Glomerular visceral epithelial cell (primary cell): ENCODE measurements at regions not wholly inside any gene's neighbourhood (a gene's known extent, or its start where the extent isn't known, plus 50 kb on each side); places are given as distances from the start of the nearest gene placed in this dataset.

Source experiments
- DNase-seq: peaks from one replicate; pipeline ENCODE4 v3.0.0-alpha.2; 2016; ENCODE audit errors: extremely low spot score

GRCh38 chr2:122389694-122390093 is 634.2 kb downstream of the TSN start:
- no peak for DNase-seq

GRCh38 chr2:122390406-122390805 is 635.0 kb downstream of the TSN start:
- no peak for DNase-seq

- DNase-seq: no peak
Measured at GRCh38 chr2:122391726-122392125, 636.3 kb downstream of the TSN start.

- no peak for DNase-seq
Measured at GRCh38 chr2:122395687-122396086, 640.2 kb downstream of the TSN start.

- DNase-seq: no peak
Measured at GRCh38 chr2:122411231-122411630, 655.8 kb downstream of the TSN start.

GRCh38 chr2:122412360-122412759 is 656.9 kb downstream of the TSN start:
- DNase-seq: no peak

- DNase-seq: no peak
Measured at GRCh38 chr2:122414902-122415301, 659.5 kb downstream of the TSN start.

- DNase-seq: no peak
Measured at GRCh38 chr2:122417114-122417513, 661.7 kb downstream of the TSN start.

- no peak for DNase-seq
Measured at GRCh38 chr2:122421775-122422174, 666.3 kb downstream of the TSN start.

GRCh38 chr2:122422384-122422991 is 667.0 kb downstream of the TSN start:
- no peak for DNase-seq

- DNase-seq: no peak
Measured at GRCh38 chr2:122423934-122424333, 668.5 kb downstream of the TSN start.

- DNase-seq: peak; percentile 2
Measured at GRCh38 chr2:122433123-122433754, 677.8 kb downstream of the TSN start.

- no peak for DNase-seq
Measured at GRCh38 chr2:122445003-122445402, 689.6 kb downstream of the TSN start.

GRCh38 chr2:122446761-122447160 is 691.3 kb downstream of the TSN start:
- no peak for DNase-seq

- DNase-seq: no peak
Measured at GRCh38 chr2:122447237-122447636, 691.8 kb downstream of the TSN start.

- no peak for DNase-seq
Measured at GRCh38 chr2:122451040-122451439, 695.6 kb downstream of the TSN start.

GRCh38 chr2:122451697-122452096 is 696.2 kb downstream of the TSN start:
- no peak for DNase-seq

- DNase-seq: no peak
Measured at GRCh38 chr2:122469147-122469546, 713.7 kb downstream of the TSN start.

GRCh38 chr2:122471753-122472152 is 716.3 kb downstream of the TSN start:
- no peak for DNase-seq

- DNase-seq: no peak
Measured at GRCh38 chr2:122478117-122478516, 722.7 kb downstream of the TSN start.

GRCh38 chr2:122478771-122479170 is 723.3 kb downstream of the TSN start:
- no peak for DNase-seq

- no peak for DNase-seq
Measured at GRCh38 chr2:122480501-122481243, 725.2 kb downstream of the TSN start.

GRCh38 chr2:122481244-122481622 is 725.8 kb downstream of the TSN start:
- DNase-seq: no peak
